BLaER1 (cell line): ENCODE measurements at regions not wholly inside any gene's neighbourhood (a gene's known extent, or its start where the extent isn't known, plus 50 kb on each side); places are given as distances from the start of the nearest gene placed in this dataset.
"Not testable (repeated sequence)": the region's sequence is repeated elsewhere in the genome, so short reads cannot be mapped to it uniquely, and the experiment has no call there.

Source experiments
- H3K27ac ChIP-seq: shearing (Covaris generic); formaldehyde crosslinking; 2 replicates; pipeline ENCODE4 v1.8.1; 2022
- H3K27me3 ChIP-seq: shearing (Covaris generic); formaldehyde crosslinking; 2 replicates; pipeline ENCODE4 v1.8.1; 2022
- H3K36me3 ChIP-seq: shearing (Covaris generic); formaldehyde crosslinking; 2 replicates; pipeline ENCODE4 v1.8.1; 2022
- H3K4me1 ChIP-seq: shearing (Covaris generic); formaldehyde crosslinking; 2 replicates; pipeline ENCODE4 v1.8.1; 2022
- H3K4me2 ChIP-seq: shearing (Covaris generic); formaldehyde crosslinking; 2 replicates; pipeline ENCODE4 v1.8.1; 2022
- H3K4me3 ChIP-seq: shearing (Covaris generic); formaldehyde crosslinking; 2 replicates; pipeline ENCODE4 v1.8.1; 2022
- H3K9ac ChIP-seq: shearing (Covaris generic); formaldehyde crosslinking; 2 replicates; pipeline ENCODE4 v1.8.1; 2022
- H3K9me3 ChIP-seq: shearing (Covaris generic); formaldehyde crosslinking; 2 replicates; pipeline ENCODE4 v1.8.1; 2022
- H4K20me1 ChIP-seq: shearing (Covaris generic); formaldehyde crosslinking; 2 replicates; pipeline ENCODE4 v1.8.1; 2022
- Cebpa-rat ChIP-seq: shearing (Covaris generic); IDR thresholded peaks from 2 replicates; pipeline ENCODE4 v1.8.1; 2022

DNA sequence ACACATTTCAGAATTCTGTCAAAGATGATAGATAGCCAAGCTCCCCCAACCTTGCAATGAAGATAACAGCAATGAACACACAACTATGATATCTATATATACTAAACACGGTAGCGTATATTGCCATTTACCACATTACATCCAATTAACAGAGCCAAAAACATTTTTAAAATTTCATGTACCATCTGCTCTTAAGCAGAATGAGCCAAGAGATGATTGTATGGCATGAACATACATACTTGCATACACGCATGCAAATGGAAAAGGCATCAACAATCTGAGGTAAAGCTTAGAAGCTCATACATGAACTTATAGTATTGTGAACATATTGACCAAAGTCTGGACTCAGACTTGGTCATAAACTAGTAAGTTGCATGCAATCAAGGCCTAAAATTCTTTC, 712.9 kb upstream of the GOLIM4 start:
- H3K4me3 ChIP-seq = no peak overlapping the region
- H3K27ac ChIP-seq = no peak overlapping the region
- no peak for TF ChIP-seq Cebpa-rat
- no peak overlapping the region for H3K9ac ChIP-seq
- no peaks in the 10 kb centered on the region for H4K20me1 ChIP-seq
- H3K9me3 ChIP-seq = no peaks in the 10 kb centered on the region
- no peak overlapping the region for H3K4me2 ChIP-seq
- no peaks in the 10 kb centered on the region for H3K36me3 ChIP-seq
- H3K27me3 ChIP-seq = no peaks in the 10 kb centered on the region
- H3K4me1 ChIP-seq = no peaks in the 10 kb centered on the region

GRCh38 chr3:168807448-168807847, 711.7 kb upstream of the GOLIM4 start:
- no peaks in the 10 kb centered on the region for H3K4me1 ChIP-seq
- H3K9me3 ChIP-seq = no peaks in the 10 kb centered on the region
- H3K36me3 ChIP-seq = no peaks in the 10 kb centered on the region
- no peak overlapping the region for H3K4me3 ChIP-seq
- no peak overlapping the region for H3K4me2 ChIP-seq
- H4K20me1 ChIP-seq = no peaks in the 10 kb centered on the region
- TF ChIP-seq Cebpa-rat = no peak
- H3K27me3 ChIP-seq = no peaks in the 10 kb centered on the region
- no peak overlapping the region for H3K9ac ChIP-seq
- no peak overlapping the region for H3K27ac ChIP-seq

GRCh38 chr3:168806871-168807270, 711.1 kb upstream of the GOLIM4 start:
- H4K20me1 ChIP-seq = no peaks in the 10 kb centered on the region
- no peaks in the 10 kb centered on the region for H3K9me3 ChIP-seq
- H3K36me3 ChIP-seq = no peaks in the 10 kb centered on the region
- TF ChIP-seq Cebpa-rat = no peak
- H3K27ac ChIP-seq = no peak overlapping the region
- H3K9ac ChIP-seq = no peak overlapping the region
- no peak overlapping the region for H3K4me3 ChIP-seq
- H3K4me2 ChIP-seq = no peak overlapping the region
- H3K4me1 ChIP-seq = no peaks in the 10 kb centered on the region
- no peaks in the 10 kb centered on the region for H3K27me3 ChIP-seq

DNA sequence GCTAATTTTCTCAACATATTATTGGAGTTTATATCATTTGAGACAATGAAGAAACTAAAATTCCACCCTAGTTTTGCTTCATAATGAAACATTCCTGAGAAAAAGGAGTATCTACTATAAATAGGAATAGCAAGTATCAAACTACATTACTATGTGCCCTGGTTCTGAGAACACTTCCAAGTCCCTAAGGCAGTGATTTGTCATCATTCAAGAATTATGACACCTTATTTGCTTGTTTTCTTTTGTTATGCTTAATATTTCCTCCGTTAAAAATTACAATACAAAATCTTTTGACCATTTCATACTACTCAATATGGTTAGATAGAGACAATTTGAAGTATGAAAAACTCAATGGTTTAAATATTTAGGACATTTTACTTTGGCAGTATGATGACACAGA, 707.8 kb upstream of the GOLIM4 start:
- Histone ChIP-seq H3K27me3 (no peaks in the 10 kb centered on the region), H3K9me3 (no peaks in the 10 kb centered on the region), H3K4me1 (no peaks in the 10 kb centered on the region), H3K4me2 (no peak overlapping the region), H3K36me3 (no peaks in the 10 kb centered on the region), H3K9ac (no peak overlapping the region), H4K20me1 (no peaks in the 10 kb centered on the region), H3K27ac (no peak overlapping the region), H3K4me3 (no peak overlapping the region)
- TF ChIP-seq Cebpa-rat = no peak

DNA sequence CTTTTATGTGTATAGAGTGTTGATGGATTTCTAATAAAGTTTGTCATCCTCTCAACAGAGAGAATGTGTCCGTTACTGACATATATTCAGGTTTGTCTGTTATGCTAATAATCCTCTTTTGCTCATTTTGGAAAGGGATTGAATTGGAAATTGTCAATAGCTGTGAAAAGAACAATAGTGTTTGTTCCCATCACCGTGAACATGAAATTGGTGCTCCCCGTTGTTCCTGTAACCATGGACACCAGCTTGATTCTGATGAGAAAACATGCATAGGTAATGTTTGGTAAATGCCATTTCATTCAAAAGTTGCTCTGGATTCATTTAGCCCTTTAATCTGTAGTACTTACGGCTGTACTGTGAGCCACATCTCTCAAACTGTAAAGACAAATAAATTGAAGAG, 707.0 kb upstream of the GOLIM4 start:
- no peaks in the 10 kb centered on the region for H4K20me1 ChIP-seq
- no peaks in the 10 kb centered on the region for H3K9me3 ChIP-seq
- no peak overlapping the region for H3K4me2 ChIP-seq
- no peak for TF ChIP-seq Cebpa-rat
- H3K9ac ChIP-seq = no peak overlapping the region
- H3K4me1 ChIP-seq = no peaks in the 10 kb centered on the region
- no peaks in the 10 kb centered on the region for H3K27me3 ChIP-seq
- no peak overlapping the region for H3K4me3 ChIP-seq
- no peaks in the 10 kb centered on the region for H3K36me3 ChIP-seq
- H3K27ac ChIP-seq = no peak overlapping the region

DNA sequence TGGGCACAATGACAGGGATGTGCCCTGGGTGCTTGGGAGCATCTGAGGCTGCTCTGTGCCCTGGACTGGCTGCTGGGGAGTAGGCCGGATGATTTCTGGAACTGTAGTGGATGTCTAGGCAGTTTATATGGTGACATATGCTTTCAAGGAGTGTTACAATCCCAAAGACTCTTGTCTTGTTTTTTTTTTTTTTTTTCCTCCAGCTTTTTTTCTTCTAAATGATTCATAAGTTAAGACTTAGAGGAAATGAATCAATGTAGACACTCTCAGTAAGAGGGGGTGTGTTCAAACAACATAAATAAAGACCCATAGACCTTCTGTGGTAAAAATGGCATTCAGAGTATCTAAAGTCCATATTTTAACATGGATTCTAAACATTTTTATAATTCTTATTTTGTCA, 706.1 kb upstream of the GOLIM4 start:
- H3K4me2 ChIP-seq = no peak overlapping the region
- no peak overlapping the region for H3K9ac ChIP-seq
- no peak overlapping the region for H3K27ac ChIP-seq
- H3K4me1 ChIP-seq = no peaks in the 10 kb centered on the region
- H4K20me1 ChIP-seq = no peaks in the 10 kb centered on the region
- no peaks in the 10 kb centered on the region for H3K27me3 ChIP-seq
- no peak for TF ChIP-seq Cebpa-rat
- no peak overlapping the region for H3K4me3 ChIP-seq
- no peaks in the 10 kb centered on the region for H3K36me3 ChIP-seq
- no peaks in the 10 kb centered on the region for H3K9me3 ChIP-seq

- no peaks in the 10 kb centered on the region for H3K27me3 ChIP-seq
- no peaks in the 10 kb centered on the region for H4K20me1 ChIP-seq
- H3K9ac ChIP-seq = no peak overlapping the region
These were observed 700.6 kb upstream of the GOLIM4 start for GRCh38 chr3:168796339-168796738.

DNA sequence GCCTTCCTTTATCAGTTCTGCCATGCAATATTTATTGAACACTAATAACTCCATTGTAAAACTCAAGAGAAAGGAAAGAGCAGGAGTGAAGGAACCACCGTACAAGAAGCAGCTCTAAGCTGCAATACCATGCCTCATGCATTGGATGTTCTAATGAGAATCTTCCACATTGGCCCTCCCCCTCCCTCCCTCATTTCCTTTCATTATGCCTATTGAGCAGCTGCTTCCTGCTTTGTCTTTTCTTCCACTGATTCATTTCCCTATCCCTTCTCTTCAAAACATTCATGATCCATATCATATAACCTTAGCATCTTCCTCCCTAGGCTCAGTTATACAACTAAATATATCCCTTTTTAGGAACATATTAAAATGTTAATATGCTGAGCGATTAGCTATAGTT, 698.7 kb upstream of the GOLIM4 start:
- no peak overlapping the region for H3K9ac ChIP-seq
- no peaks in the 10 kb centered on the region for H3K27me3 ChIP-seq
- no peak for TF ChIP-seq Cebpa-rat
- H3K4me3 ChIP-seq = no peak overlapping the region
- H4K20me1 ChIP-seq = no peaks in the 10 kb centered on the region
- no peaks in the 10 kb centered on the region for H3K4me1 ChIP-seq
- no peaks in the 10 kb centered on the region for H3K9me3 ChIP-seq
- no peak overlapping the region for H3K27ac ChIP-seq
- no peaks in the 10 kb centered on the region for H3K36me3 ChIP-seq
- H3K4me2 ChIP-seq = no peak overlapping the region; the same call in 1 of the 2 replicates

More at GRCh38 chr3:168796339-168796738, 700.6 kb upstream of the GOLIM4 start:
- TF ChIP-seq Cebpa-rat = no peak
- no peaks in the 10 kb centered on the region for H3K36me3 ChIP-seq
- H3K4me1 ChIP-seq = no peaks in the 10 kb centered on the region
- H3K4me2 ChIP-seq = no peak overlapping the region
- no peak overlapping the region for H3K27ac ChIP-seq
- no peaks in the 10 kb centered on the region for H3K9me3 ChIP-seq
- H3K4me3 ChIP-seq = no peak overlapping the region

DNA sequence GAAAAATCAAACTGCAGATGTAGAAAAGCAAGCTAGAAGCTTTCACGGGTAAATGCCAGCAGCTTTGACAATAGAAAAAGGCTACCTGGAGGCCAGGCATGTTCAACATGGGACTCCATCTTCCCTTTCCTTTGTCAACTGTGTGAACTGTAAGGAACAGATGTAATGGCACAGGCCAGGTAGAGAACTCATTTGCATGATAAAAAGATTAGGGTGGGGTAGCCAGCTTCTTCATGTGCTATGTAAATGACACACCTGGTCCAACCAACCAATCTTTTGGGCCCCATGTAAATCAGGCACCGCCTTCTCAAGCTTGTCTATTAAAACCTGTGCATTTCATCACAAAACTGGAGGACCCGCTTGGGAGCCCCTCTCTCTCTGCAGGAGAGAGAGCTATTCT, 686.5 kb upstream of the GOLIM4 start:
- H3K4me2 ChIP-seq = no peak overlapping the region
- H4K20me1 ChIP-seq = no peaks in the 10 kb centered on the region
- no peaks in the 10 kb centered on the region for H3K27me3 ChIP-seq
- H3K4me3 ChIP-seq = no peak overlapping the region
- no peaks in the 10 kb centered on the region for H3K36me3 ChIP-seq
- no peak overlapping the region for H3K9ac ChIP-seq
- H3K9me3 ChIP-seq = no peaks in the 10 kb centered on the region
- no peaks in the 10 kb centered on the region for H3K4me1 ChIP-seq
- H3K27ac ChIP-seq = no peak overlapping the region
- no peak for TF ChIP-seq Cebpa-rat

GRCh38 chr3:168779970-168780645, 684.4 kb upstream of the GOLIM4 start:
- not testable (repeated sequence) for H3K9ac ChIP-seq, H4K20me1 ChIP-seq, H3K9me3 ChIP-seq, H3K27me3 ChIP-seq, H3K27ac ChIP-seq, H3K4me3 ChIP-seq, H3K4me2 ChIP-seq, H3K4me1 ChIP-seq, H3K36me3 ChIP-seq

GRCh38 chr3:168753724-168754123, 658.0 kb upstream of the GOLIM4 start:
- Histone ChIP-seq H3K4me3 (no peak overlapping the region), H4K20me1 (no peaks in the 10 kb centered on the region), H3K9me3 (no peaks in the 10 kb centered on the region), H3K9ac (no peak overlapping the region), H3K4me2 (no peak overlapping the region), H3K27me3 (no peaks in the 10 kb centered on the region), H3K36me3 (no peaks in the 10 kb centered on the region), H3K4me1 (no peaks in the 10 kb centered on the region), H3K27ac (no peak overlapping the region)
- no peak for TF ChIP-seq Cebpa-rat
